SKM-1 treated with dmso at 0.1 percent for 144 hours (cell line): ENCODE measurements at regions not wholly inside any gene's neighbourhood (a gene's known extent, or its start where the extent isn't known, plus 50 kb on each side); places are given as distances from the start of the nearest gene placed in this dataset.

Experiments used
- DNase-seq: peaks from one replicate; lab custom pipeline; 2025; ENCODE audit not compliant: unreplicated experiment; lab: John Stamatoyannopoulos, UW

DNA sequence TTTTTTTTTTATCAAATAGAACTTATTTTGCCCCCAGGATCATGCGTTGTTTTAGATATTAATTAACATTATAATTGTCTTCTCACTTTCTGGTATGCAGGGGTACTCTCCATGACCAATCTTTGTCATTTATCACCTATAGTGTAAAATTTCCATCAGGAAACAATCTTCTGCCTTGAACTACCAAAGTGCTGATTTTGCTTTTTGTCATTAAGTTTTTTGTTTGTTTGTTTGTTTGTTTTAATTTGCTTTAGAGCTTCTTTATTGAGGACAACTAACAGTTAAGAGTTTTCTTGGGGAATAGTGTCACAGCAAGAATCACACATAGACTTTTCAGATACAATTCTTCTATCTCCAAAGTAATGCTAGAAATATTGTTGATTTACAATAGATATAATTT lies 171.2 kb upstream of the PRPS1L1 start:
- no peak for DNase-seq

GRCh38 chr7:18200266-18200665 lies 172.6 kb upstream of the PRPS1L1 start:
- DNase-seq, result no peak

GRCh38 chr7:18200855-18201254 lies 173.2 kb upstream of the PRPS1L1 start:
- DNase-seq, result no peak

- no peak for DNase-seq
Observed at GRCh38 chr7:18201350-18201749, 173.7 kb upstream of the PRPS1L1 start.

GRCh38 chr7:18202315-18203045 lies 174.8 kb upstream of the PRPS1L1 start:
- no peak for DNase-seq

- DNase-seq, result no peak
Observed at GRCh38 chr7:18206331-18206730, 178.7 kb upstream of the PRPS1L1 start.

- DNase-seq, result no peak
Observed at GRCh38 chr7:18208921-18209320, 181.3 kb upstream of the PRPS1L1 start.

- peak; percentile 21 for DNase-seq
Observed at GRCh38 chr7:18210377-18210776, 182.7 kb upstream of the PRPS1L1 start.

- DNase-seq, result no peak
Observed at GRCh38 chr7:18210788-18211187, 183.1 kb upstream of the PRPS1L1 start.

DNA sequence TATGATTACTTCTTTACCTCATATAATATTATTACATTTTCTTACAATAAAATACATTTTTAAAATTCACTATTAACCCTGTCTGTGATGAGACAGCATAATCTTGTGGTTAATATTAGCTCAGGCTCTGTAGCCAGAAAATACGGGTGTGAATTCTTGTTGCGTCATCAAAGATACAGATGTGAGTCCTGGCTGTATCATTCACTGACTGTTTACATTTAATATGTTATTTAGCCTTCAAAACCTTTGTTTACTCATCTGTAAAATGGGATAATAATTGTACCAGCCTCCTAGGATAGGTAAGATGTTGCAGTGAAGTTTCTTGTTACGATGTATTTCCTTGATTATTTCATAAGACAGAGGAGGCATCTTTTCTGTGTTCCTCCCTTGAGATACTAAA lies 184.7 kb upstream of the PRPS1L1 start:
- DNase-seq, result no peak

DNA sequence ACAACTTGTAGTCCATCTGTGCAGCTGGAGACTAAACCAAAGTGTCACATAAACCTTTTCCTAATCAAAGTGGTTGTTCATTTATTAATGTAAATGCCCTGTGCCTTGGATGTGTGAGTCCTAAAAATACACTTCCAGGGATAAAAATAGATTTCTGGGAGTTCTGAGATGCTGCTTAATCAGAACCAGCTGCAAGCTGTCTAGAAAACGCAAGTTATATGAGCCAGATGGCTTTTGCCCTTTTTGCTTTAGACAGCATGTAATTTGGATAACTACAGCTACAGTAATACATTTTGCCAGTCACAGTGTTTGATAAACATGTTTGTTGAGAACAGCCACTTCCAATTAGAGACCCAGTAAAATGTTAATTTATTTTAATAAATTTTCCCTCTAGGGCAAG lies 185.1 kb upstream of the PRPS1L1 start:
- no peak for DNase-seq

GRCh38 chr7:18213652-18214051 lies 186.0 kb upstream of the PRPS1L1 start:
- no peak for DNase-seq

DNA sequence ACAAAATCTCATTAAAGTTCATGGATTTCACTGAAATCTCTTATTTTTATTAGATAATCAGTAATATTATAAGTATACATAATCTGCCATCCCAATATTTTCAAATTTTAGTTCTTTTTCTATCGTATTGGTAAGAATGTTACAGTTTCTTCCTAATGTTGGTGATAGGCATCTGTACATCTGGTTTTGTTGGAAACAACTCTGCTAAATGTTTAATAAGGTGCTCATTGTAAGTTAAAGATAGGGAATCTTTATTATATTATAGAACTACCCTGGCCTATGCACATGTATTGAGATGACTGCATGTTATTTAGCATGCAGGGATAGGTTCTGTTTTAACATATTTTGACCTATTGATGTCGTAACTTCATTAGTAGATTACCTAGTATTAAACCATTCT lies 188.6 kb upstream of the PRPS1L1 start:
- no peak for DNase-seq

DNA sequence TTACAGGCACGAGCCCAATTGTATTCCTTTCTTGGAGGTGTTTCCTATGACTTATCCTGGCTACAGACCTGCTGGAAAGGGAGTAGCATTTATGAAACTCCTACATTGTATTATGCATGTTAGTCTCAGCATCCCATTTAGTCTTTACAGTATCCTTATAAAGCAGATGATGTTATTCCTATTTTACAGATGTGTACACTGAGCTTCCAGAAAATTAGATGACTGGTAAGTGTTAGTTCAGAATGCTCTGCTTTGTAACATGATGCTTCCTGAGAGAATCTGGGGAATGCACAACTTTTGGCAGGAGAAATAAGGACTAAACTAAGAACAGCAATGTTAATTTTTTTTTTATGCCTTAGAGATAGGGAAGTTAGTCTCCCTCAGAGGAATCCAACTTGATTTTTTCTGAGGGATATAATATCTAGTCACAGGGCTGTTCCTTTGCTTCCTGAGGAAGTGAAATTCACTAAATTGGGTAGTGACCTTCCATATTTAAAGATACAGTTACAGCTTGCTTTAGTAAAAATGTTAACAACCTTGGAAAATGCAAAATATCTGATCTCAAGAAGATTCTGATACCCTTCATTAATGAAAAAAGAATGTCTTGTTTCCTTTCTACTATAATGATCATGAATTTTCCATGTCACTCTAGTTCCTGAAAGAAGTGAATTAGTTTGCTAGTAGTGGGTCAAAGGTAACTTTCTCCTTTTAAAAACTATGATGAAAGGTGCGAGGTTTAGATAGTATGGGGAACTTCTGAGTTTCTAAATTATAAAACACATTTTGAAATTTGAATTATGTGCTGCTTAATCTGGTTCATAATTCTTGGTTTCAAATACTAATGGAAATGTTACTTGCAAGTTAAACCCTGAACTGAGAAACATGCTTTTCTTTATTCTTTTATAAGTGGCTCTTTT lies 194.0 kb upstream of the PRPS1L1 start:
- peak; percentile 26 for DNase-seq

DNA sequence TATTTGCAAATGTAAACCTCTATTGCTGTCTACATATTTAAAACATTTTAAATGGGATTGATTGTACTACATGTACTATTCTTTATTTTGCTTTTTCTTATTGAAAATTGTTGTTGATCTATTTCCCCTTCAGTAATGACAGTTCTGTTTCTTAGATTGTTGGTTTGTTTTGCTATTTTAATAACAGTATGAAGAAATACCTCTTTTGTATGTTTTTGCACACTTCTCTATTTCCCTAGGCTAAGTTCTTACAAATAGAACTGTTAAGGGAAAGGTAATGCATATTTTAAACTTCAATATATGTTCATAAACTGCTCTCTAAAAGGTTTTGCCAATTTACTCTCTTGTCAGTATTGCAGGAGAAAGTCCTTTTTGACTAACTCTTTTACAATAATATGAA lies 195.0 kb upstream of the PRPS1L1 start:
- DNase-seq, result no peak

GRCh38 chr7:18224138-18224537 lies 196.5 kb upstream of the PRPS1L1 start:
- no peak for DNase-seq

GRCh38 chr7:18225067-18225466 lies 197.4 kb upstream of the PRPS1L1 start:
- DNase-seq, result peak; percentile 70

GRCh38 chr7:18226598-18226997 lies 199.0 kb upstream of the PRPS1L1 start:
- DNase-seq, result no peak

- no peak for DNase-seq
Observed at GRCh38 chr7:18228686-18229085, 201.0 kb upstream of the PRPS1L1 start.

- DNase-seq, result no peak
Observed at GRCh38 chr7:18230271-18230670, 202.6 kb upstream of the PRPS1L1 start.

- DNase-seq, result no peak
Observed at GRCh38 chr7:18231854-18232253, 204.2 kb upstream of the PRPS1L1 start.

DNA sequence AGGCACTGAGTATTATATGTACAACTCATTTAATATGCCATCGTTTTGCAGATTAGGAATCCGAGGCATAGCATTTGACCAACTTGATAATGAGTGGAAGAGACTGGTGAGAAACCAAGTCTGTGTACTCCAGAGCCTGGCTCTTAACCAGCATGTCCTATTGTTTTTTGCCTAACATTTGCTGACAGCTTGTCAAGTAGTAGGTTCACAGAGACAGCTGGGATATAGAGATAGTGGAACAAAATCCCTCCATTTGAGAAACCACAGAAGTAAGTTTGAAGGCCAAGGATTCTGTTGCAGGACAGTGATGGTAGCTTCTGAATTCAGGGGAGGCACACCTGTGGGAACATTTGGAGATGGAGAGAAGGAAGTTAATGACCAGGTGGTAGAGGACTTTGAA lies 206.9 kb upstream of the PRPS1L1 start:
- DNase-seq, result no peak
